ENCODE measurements at regions not wholly inside any gene's neighbourhood (a gene's known extent, or its start where the extent isn't known, plus 50 kb on each side); places are given as distances from the start of the nearest gene placed in this dataset.

GRCh38 chr20:50340541-50340940, 149.9 kb downstream of the CEBPB start:
- Mint-ChIP-seq H3K4me1 (ENCODE audit: low read depth) (peaks cover 38% of the 10 kb centered on the region), H3K4me3 (peak overlapping the region; percentile 60), H3K9me3 (no peaks in the 10 kb centered on the region), H3K27me3 (peaks cover 1% of the 10 kb centered on the region), H3K36me3 (ENCODE audit: low read depth) (no peaks in the 10 kb centered on the region), H3K27ac (peak overlapping the region; percentile 94)
- DNase-seq: no peak
- no peak for ATAC-seq
- CTCF ChIA-PET: no interaction called here
- intact Hi-C loops (cut with micrococcal nuclease): loop anchor here (5.0 kb wide), 1 partner anchor 148 kb away; the partner anchor contains the start of gene CEBPB
- TF ChIP-seq, protein P1, sequence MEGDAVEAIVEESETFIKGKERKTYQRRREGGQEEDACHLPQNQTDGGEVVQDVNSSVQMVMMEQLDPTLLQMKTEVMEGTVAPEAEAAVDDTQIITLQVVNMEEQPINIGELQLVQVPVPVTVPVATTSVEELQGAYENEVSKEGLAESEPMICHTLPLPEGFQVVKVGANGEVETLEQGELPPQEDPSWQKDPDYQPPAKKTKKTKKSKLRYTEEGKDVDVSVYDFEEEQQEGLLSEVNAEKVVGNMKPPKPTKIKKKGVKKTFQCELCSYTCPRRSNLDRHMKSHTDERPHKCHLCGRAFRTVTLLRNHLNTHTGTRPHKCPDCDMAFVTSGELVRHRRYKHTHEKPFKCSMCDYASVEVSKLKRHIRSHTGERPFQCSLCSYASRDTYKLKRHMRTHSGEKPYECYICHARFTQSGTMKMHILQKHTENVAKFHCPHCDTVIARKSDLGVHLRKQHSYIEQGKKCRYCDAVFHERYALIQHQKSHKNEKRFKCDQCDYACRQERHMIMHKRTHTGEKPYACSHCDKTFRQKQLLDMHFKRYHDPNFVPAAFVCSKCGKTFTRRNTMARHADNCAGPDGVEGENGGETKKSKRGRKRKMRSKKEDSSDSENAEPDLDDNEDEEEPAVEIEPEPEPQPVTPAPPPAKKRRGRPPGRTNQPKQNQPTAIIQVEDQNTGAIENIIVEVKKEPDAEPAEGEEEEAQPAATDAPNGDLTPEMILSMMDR (IDR thresholded peaks at IDR 0.05): no peak
- POLR2A ChIA-PET: interaction anchor here (0.8 to 2.5 kb wide), 2 partner anchors 148 to 176 kb away, joined by 3 to 8 read pairs; no protein-coding TSS in a partner anchor

GRCh38 chr20:50341050-50341449, 150.4 kb downstream of the CEBPB start:
- peaks cover 2% of the 10 kb centered on the region for H3K27me3 Mint-ChIP-seq
- H3K4me1 Mint-ChIP-seq (ENCODE audit: low read depth): peaks cover 40% of the 10 kb centered on the region
- no peak overlapping the region for H3K4me3 Mint-ChIP-seq
- H3K9me3 Mint-ChIP-seq: no peaks in the 10 kb centered on the region
- TF ChIP-seq, protein P1 (IDR thresholded peaks at IDR 0.05): no peak
- H3K27ac Mint-ChIP-seq: no peak overlapping the region
- no peaks in the 10 kb centered on the region for H3K36me3 Mint-ChIP-seq (ENCODE audit: low read depth)
- ATAC-seq (no peak), DNase-seq (no peak)
- intact Hi-C loops (cut with micrococcal nuclease): loop anchor here (5.0 kb wide), 1 partner anchor 149 kb away; the partner anchor contains the start of gene CEBPB
- ChIA-PET CTCF (no interaction called here), POLR2A (interaction anchor here (0.8 kb wide), 2 partner anchors 149 to 150 kb away, joined by 3 read pairs; no protein-coding TSS in a partner anchor)

- TF ChIP-seq, protein P1 (IDR thresholded peaks at IDR 0.05): no peak
- no peak for ATAC-seq
- Mint-ChIP-seq H3K4me3 (no peak overlapping the region), H3K4me1 (ENCODE audit: low read depth) (peaks cover 46% of the 10 kb centered on the region), H3K9me3 (no peaks in the 10 kb centered on the region), H3K27me3 (peaks cover 9% of the 10 kb centered on the region), H3K27ac (peak overlapping the region; percentile 38), H3K36me3 (ENCODE audit: low read depth) (no peaks in the 10 kb centered on the region)
- no peak for DNase-seq
- intact Hi-C loops (cut with micrococcal nuclease): loop anchor here (5.0 kb wide), 1 partner anchor 150 kb away; the partner anchor contains the start of gene CEBPB
- POLR2A ChIA-PET: interaction anchor here (0.8 kb wide), 1 partner anchor 151 kb away, joined by 3 read pairs; no protein-coding TSS in a partner anchor
- CTCF ChIA-PET: no interaction called here
Measured at GRCh38 chr20:50341880-50342637, 151.4 kb downstream of the CEBPB start.

DNA sequence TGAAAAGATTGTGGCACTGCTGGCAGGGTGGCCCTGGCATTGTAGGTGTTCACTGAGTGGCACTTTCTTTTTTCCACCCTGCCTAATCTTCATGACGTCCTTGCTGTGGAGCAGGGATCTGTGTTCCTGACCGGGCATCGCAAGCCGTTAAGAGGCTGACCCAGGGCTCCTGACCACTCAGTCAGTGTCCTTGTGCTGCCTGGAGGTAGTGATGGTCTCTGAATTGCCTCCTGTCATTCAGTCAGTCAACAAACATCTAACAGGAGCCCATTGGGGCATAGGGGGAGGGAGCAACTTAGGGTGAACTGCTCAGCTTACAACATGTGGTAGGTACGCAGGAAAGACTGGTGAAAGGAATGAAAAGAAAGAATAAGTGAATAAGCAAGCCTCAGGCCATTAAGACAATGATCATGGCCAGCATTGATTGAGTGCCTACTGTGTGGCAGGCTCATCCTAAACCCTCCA, 152.0 kb downstream of the CEBPB start:
- Mint-ChIP-seq H3K27ac (no peak overlapping the region), H3K9me3 (no peaks in the 10 kb centered on the region), H3K4me3 (no peak overlapping the region), H3K36me3 (ENCODE audit: low read depth) (no peaks in the 10 kb centered on the region), H3K27me3 (peaks cover 8% of the 10 kb centered on the region), H3K4me1 (ENCODE audit: low read depth) (peaks cover 41% of the 10 kb centered on the region)
- POLR2A ChIA-PET: no interaction called here
- CTCF ChIA-PET: no interaction called here
- intact Hi-C loops (cut with micrococcal nuclease): loop anchor here (5.0 kb wide), 1 partner anchor 150 kb away; the partner anchor contains the start of gene CEBPB
- ATAC-seq (no peak), DNase-seq (no peak)
- TF ChIP-seq, protein P1 (IDR thresholded peaks at IDR 0.05): no peak

DNA sequence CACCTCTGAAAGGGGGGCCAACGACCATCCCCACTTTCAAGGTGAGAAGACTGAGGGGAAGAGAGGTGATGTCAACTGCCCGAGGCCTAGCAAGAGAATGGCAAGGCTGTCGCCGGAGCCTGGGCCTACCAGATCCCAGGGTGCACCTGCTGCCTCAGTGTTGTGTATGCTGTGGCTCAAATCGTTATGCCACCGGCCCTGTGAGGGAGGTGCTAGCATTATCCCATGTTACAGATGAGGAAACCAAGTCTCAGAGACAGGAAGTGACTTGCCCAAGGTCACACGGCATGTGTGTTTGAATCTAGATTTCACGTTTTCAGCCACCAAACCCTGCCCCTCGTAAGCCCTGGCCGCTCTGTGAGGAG, 152.5 kb downstream of the CEBPB start:
- TF ChIP-seq, protein P1 (IDR thresholded peaks at IDR 0.05): no peak
- Mint-ChIP-seq H3K27me3 (peaks cover 8% of the 10 kb centered on the region), H3K27ac (no peak overlapping the region), H3K36me3 (ENCODE audit: low read depth) (no peaks in the 10 kb centered on the region), H3K4me1 (ENCODE audit: low read depth) (peaks cover 39% of the 10 kb centered on the region), H3K4me3 (no peak overlapping the region), H3K9me3 (no peaks in the 10 kb centered on the region)
- no peak for DNase-seq
- intact Hi-C loops (cut with micrococcal nuclease): loop anchor here (5.0 kb wide), 1 partner anchor 151 kb away; the partner anchor contains the start of gene CEBPB
- CTCF ChIA-PET: no interaction called here
- POLR2A ChIA-PET: no interaction called here
- no peak for ATAC-seq
